ENCODE measurements at regions not wholly inside any gene's neighbourhood (a gene's known extent, or its start where the extent isn't known, plus 50 kb on each side); places are given as distances from the start of the nearest gene placed in this dataset.

- H3K79me2 ChIP-seq (ENCODE audit: insufficient read depth, low read length) = no peaks in the 10 kb centered on the region
- H3K27ac Mint-ChIP-seq (ENCODE audit: unreplicated experiment) = no peak overlapping the region
- H3K27ac ChIP-seq (ENCODE audit: low read depth, low read length) = no peak overlapping the region
- no peaks in the 10 kb centered on the region for H3K27me3 Mint-ChIP-seq (ENCODE audit: low read depth, unreplicated experiment)
- no peaks in the 10 kb centered on the region for H3K36me3 Mint-ChIP-seq (ENCODE audit: low read depth, unreplicated experiment)
- H3K9me3 Mint-ChIP-seq (ENCODE audit: unreplicated experiment) = no peaks in the 10 kb centered on the region
- no peak overlapping the region for H3K4me2 ChIP-seq (ENCODE audit: low read length)
- no peak for DNase-seq (ENCODE audit: low read depth)
- no peak overlapping the region for H3K9ac ChIP-seq (ENCODE audit: low read length)
- no peaks in the 10 kb centered on the region for H4K20me1 ChIP-seq (ENCODE audit: insufficient read depth, low read length)
- no peak overlapping the region for H2AFZ ChIP-seq (ENCODE audit: low read depth, low read length)
- no peaks in the 10 kb centered on the region for H3K4me1 ChIP-seq (ENCODE audit: insufficient read depth, low read length)
- no peaks in the 10 kb centered on the region for H3K36me3 ChIP-seq (ENCODE audit: insufficient read depth, low read length)
- H3K27me3 ChIP-seq (ENCODE audit: insufficient read depth, low read length) = no peaks in the 10 kb centered on the region
- TF ChIP-seq CTCF (IDR thresholded peaks at IDR 0.05; ENCODE audit: insufficient read depth, low read depth, low read length) (no peak), EZH2 (IDR thresholded peaks at IDR 0.05; ENCODE audit: insufficient read depth, low read length) (no peak)
- no peak for FAIRE-seq
- no peak overlapping the region for H3K4me3 Mint-ChIP-seq (ENCODE audit: unreplicated experiment)
- H3K9me3 ChIP-seq (ENCODE audit: insufficient read depth, low read depth, low read length) = no peaks in the 10 kb centered on the region
- H3K4me1 Mint-ChIP-seq (ENCODE audit: low read depth, unreplicated experiment) = no peaks in the 10 kb centered on the region
- no peak overlapping the region for H3K4me3 ChIP-seq (ENCODE audit: insufficient read depth, low read depth, low read length)
Observed at GRCh38 chr13:84933797-84934196, 865.4 kb downstream of the SLITRK6 start.

GRCh38 chr13:84931264-84931663 is 868.0 kb downstream of the SLITRK6 start:
- Mint-ChIP-seq H3K27me3 (ENCODE audit: low read depth, unreplicated experiment) (no peaks in the 10 kb centered on the region), H3K4me1 (ENCODE audit: low read depth, unreplicated experiment) (no peaks in the 10 kb centered on the region), H3K4me3 (ENCODE audit: unreplicated experiment) (no peak overlapping the region), H3K27ac (ENCODE audit: unreplicated experiment) (no peak overlapping the region), H3K9me3 (ENCODE audit: unreplicated experiment) (no peaks in the 10 kb centered on the region), H3K36me3 (ENCODE audit: low read depth, unreplicated experiment) (no peaks in the 10 kb centered on the region)
- H3K4me2 ChIP-seq (ENCODE audit: low read length) = no peak overlapping the region
- H3K4me3 ChIP-seq (ENCODE audit: insufficient read depth, low read depth, low read length) = no peak overlapping the region
- no peak overlapping the region for H3K9ac ChIP-seq (ENCODE audit: low read length)
- H4K20me1 ChIP-seq (ENCODE audit: insufficient read depth, low read length) = no peaks in the 10 kb centered on the region
- H3K27me3 ChIP-seq (ENCODE audit: insufficient read depth, low read length) = no peaks in the 10 kb centered on the region
- DNase-seq (ENCODE audit: low read depth) (no peak), FAIRE-seq (no peak)
- H3K36me3 ChIP-seq (ENCODE audit: insufficient read depth, low read length) = no peaks in the 10 kb centered on the region
- H3K79me2 ChIP-seq (ENCODE audit: insufficient read depth, low read length) = no peaks in the 10 kb centered on the region
- no peak overlapping the region for H2AFZ ChIP-seq (ENCODE audit: low read depth, low read length)
- H3K27ac ChIP-seq (ENCODE audit: low read depth, low read length) = no peak overlapping the region
- H3K4me1 ChIP-seq (ENCODE audit: insufficient read depth, low read length) = no peaks in the 10 kb centered on the region
- TF ChIP-seq CTCF (IDR thresholded peaks at IDR 0.05; ENCODE audit: insufficient read depth, low read depth, low read length) = no peak
- TF ChIP-seq EZH2 (IDR thresholded peaks at IDR 0.05; ENCODE audit: insufficient read depth, low read length) = no peak
- H3K9me3 ChIP-seq (ENCODE audit: insufficient read depth, low read depth, low read length) = no peaks in the 10 kb centered on the region

- Mint-ChIP-seq H3K36me3 (ENCODE audit: low read depth, unreplicated experiment) (no peaks in the 10 kb centered on the region), H3K4me1 (ENCODE audit: low read depth, unreplicated experiment) (peaks cover 2% of the 10 kb centered on the region), H3K27me3 (ENCODE audit: low read depth, unreplicated experiment) (no peaks in the 10 kb centered on the region), H3K4me3 (ENCODE audit: unreplicated experiment) (no peak overlapping the region), H3K27ac (ENCODE audit: unreplicated experiment) (no peak overlapping the region), H3K9me3 (ENCODE audit: unreplicated experiment) (no peaks in the 10 kb centered on the region)
- Histone ChIP-seq H3K36me3 (ENCODE audit: insufficient read depth, low read length) (no peaks in the 10 kb centered on the region), H3K27me3 (ENCODE audit: insufficient read depth, low read length) (no peaks in the 10 kb centered on the region), H3K4me2 (ENCODE audit: low read length) (no peak overlapping the region), H3K79me2 (ENCODE audit: insufficient read depth, low read length) (no peaks in the 10 kb centered on the region), H3K4me3 (ENCODE audit: insufficient read depth, low read depth, low read length) (no peak overlapping the region), H3K27ac (ENCODE audit: low read depth, low read length) (no peak overlapping the region), H3K4me1 (ENCODE audit: insufficient read depth, low read length) (no peaks in the 10 kb centered on the region), H4K20me1 (ENCODE audit: insufficient read depth, low read length) (no peaks in the 10 kb centered on the region), H2AFZ (ENCODE audit: low read depth, low read length) (no peak overlapping the region), H3K9ac (ENCODE audit: low read length) (no peak overlapping the region), H3K9me3 (ENCODE audit: insufficient read depth, low read depth, low read length) (no peaks in the 10 kb centered on the region)
- no peak for FAIRE-seq
- no peak for TF ChIP-seq CTCF (IDR thresholded peaks at IDR 0.05; ENCODE audit: insufficient read depth, low read depth, low read length)
- no peak for DNase-seq (ENCODE audit: low read depth)
Observed at GRCh38 chr13:84927442-84928169, 871.6 kb downstream of the SLITRK6 start.

Data from astrocyte (in vitro differentiated cells and primary cell).